ENCODE measurements at regions not wholly inside any gene's neighbourhood (a gene's known extent, or its start where the extent isn't known, plus 50 kb on each side); places are given as distances from the start of the nearest gene placed in this dataset.
A peak's percentile ranks its signal among the peaks of the same experiment; 100 is the strongest.

- DNase-seq (ENCODE audit: low read depth in 4 of 4, low spot score in 3 of 4) = no peak
Measured at GRCh38 chr2:128368437-128369107, 49.9 kb upstream of the HS6ST1 start.

GRCh38 chr2:128369108-128369555, 50.5 kb upstream of the HS6ST1 start:
- no peak for DNase-seq (ENCODE audit: low read depth in 4 of 4, low spot score in 3 of 4)

- no peak for DNase-seq (ENCODE audit: low read depth in 4 of 4, low spot score in 3 of 4)
Measured at GRCh38 chr2:128369602-128370467, 51.2 kb upstream of the HS6ST1 start.

GRCh38 chr2:128370468-128371247, 52.0 kb upstream of the HS6ST1 start:
- DNase-seq (ENCODE audit: low read depth in 4 of 4, low spot score in 3 of 4) = no peak

- DNase-seq (ENCODE audit: low read depth in 4 of 4, low spot score in 3 of 4) = no peak
Measured at GRCh38 chr2:128371248-128371630, 52.6 kb upstream of the HS6ST1 start.

GRCh38 chr2:128371648-128372345, 53.1 kb upstream of the HS6ST1 start:
- DNase-seq (ENCODE audit: low read depth in 4 of 4, low spot score in 3 of 4) = no peak

GRCh38 chr2:128372621-128373341, 54.1 kb upstream of the HS6ST1 start:
- no peak for DNase-seq (ENCODE audit: low read depth in 4 of 4, low spot score in 3 of 4)

- no peak for DNase-seq (ENCODE audit: low read depth in 4 of 4, low spot score in 3 of 4)
Measured at GRCh38 chr2:128373451-128374000, 54.9 kb upstream of the HS6ST1 start.

GRCh38 chr2:128374001-128374710, 55.5 kb upstream of the HS6ST1 start:
- no peak for DNase-seq (ENCODE audit: low read depth in 4 of 4, low spot score in 3 of 4)

GRCh38 chr2:128374711-128375413, 56.2 kb upstream of the HS6ST1 start:
- DNase-seq (ENCODE audit: low read depth in 4 of 4, low spot score in 3 of 4) = no peak

GRCh38 chr2:128375454-128375853, 56.8 kb upstream of the HS6ST1 start:
- no peak for DNase-seq (ENCODE audit: low read depth in 4 of 4, low spot score in 3 of 4)

- no peak for DNase-seq (ENCODE audit: low read depth in 4 of 4, low spot score in 3 of 4)
Measured at GRCh38 chr2:128376241-128377041, 57.8 kb upstream of the HS6ST1 start.

- no peak for DNase-seq (ENCODE audit: low read depth in 4 of 4, low spot score in 3 of 4)
Measured at GRCh38 chr2:128377071-128377910, 58.6 kb upstream of the HS6ST1 start.

- DNase-seq (ENCODE audit: low read depth in 4 of 4, low spot score in 3 of 4) = no peak
Measured at GRCh38 chr2:128378231-128379020, 59.8 kb upstream of the HS6ST1 start.

- peak in 1 of 4 donors; percentile 52 for DNase-seq (ENCODE audit: low read depth in 4 of 4, low spot score in 3 of 4)
Measured at GRCh38 chr2:128379021-128380015, 60.6 kb upstream of the HS6ST1 start.
